GM23338 (cell line): ENCODE measurements at regions not wholly inside any gene's neighbourhood (a gene's known extent, or its start where the extent isn't known, plus 50 kb on each side); places are given as distances from the start of the nearest gene placed in this dataset.

Experiments used
- ATAC-seq: fragments of 200-7000 bp; cut with Tn5 transposase; 3 replicates; pipeline ENCODE4 v1.9.1; 2020
- DNase-seq: peaks from one replicate; pipeline ENCODE4 v3.0.0-alpha.2; 2015; ENCODE audit warnings: low spot score
- H2AFZ ChIP-seq: fragments of 200-600 bp; sonication (generic); 2 replicates; pipeline ENCODE4 v1.8.0; 2016; ENCODE audit warnings: antibody characterized with exemption, mild to moderate bottlenecking, moderate library complexity
- H3F3A ChIP-seq: fragments of 200-600 bp; sonication (generic); replicated peaks from 2 replicates; pipeline ENCODE4 v1.8.0; 2017; ENCODE audit warnings: antibody characterized with exemption, mixed run types, low read depth
- H3K27ac ChIP-seq: fragments of 200-600 bp; sonication (generic); 2 replicates; pipeline ENCODE4 v1.6.1; 2016; ENCODE audit warnings: low read depth
- H3K27me3 ChIP-seq: fragments of 200-600 bp; sonication (generic); 2 replicates; pipeline ENCODE4 v1.8.0; 2016; ENCODE audit warnings: mild to moderate bottlenecking, mixed run types, moderate library complexity; ENCODE audit not compliant: insufficient read depth
- H3K36me3 ChIP-seq: fragments of 200-600 bp; sonication (generic); 2 replicates; pipeline ENCODE4 v1.8.0; 2016; ENCODE audit warnings: mild to moderate bottlenecking; ENCODE audit not compliant: insufficient read depth
- H3K4me1 ChIP-seq: fragments of 200-600 bp; sonication (generic); 2 replicates; pipeline ENCODE4 v1.8.0; 2016; ENCODE audit warnings: mild to moderate bottlenecking, moderate library complexity; ENCODE audit not compliant: insufficient read depth
- H3K4me2 ChIP-seq: fragments of 200-600 bp; sonication (generic); 2 replicates; pipeline ENCODE4 v1.7.1; 2017; ENCODE audit warnings: mixed run types
- H3K4me3 ChIP-seq: fragments of 200-600 bp; sonication (generic); 2 replicates; pipeline ENCODE4 v1.6.1; 2016; ENCODE audit warnings: mixed run types
- H3K79me2 ChIP-seq: fragments of 200-600 bp; sonication (generic); replicated peaks from 2 replicates; pipeline ENCODE4 v1.8.0; 2017; ENCODE audit warnings: mild to moderate bottlenecking; ENCODE audit not compliant: insufficient read depth
- H3K9me2 ChIP-seq: fragments of 200-600 bp; sonication (generic); 2 replicates; pipeline ENCODE4 v1.8.0; 2017; ENCODE audit not compliant: insufficient read depth
- H4K20me1 ChIP-seq: fragments of 200-600 bp; sonication (generic); replicated peaks from 2 replicates; pipeline ENCODE4 v1.8.0; 2017; ENCODE audit warnings: mild to moderate bottlenecking; ENCODE audit not compliant: insufficient read depth
- H3K27ac Mint-ChIP-seq: 2 replicates; pipeline ENCODE4 v1.8.0; 2020; ENCODE audit warnings: inconsistent platforms, mild to moderate bottlenecking, moderate library complexity, mixed read lengths
- H3K27me3 Mint-ChIP-seq: 3 replicates; pipeline ENCODE4 v1.8.0; 2022; ENCODE audit warnings: low read depth, mild to moderate bottlenecking, moderate library complexity, mixed read lengths, inconsistent platforms; ENCODE audit not compliant: insufficient read depth, poor library complexity
- H3K36me3 Mint-ChIP-seq: 3 replicates; pipeline ENCODE4 v1.8.0; 2021; ENCODE audit warnings: low read depth, mild to moderate bottlenecking, inconsistent platforms, moderate library complexity, mixed read lengths
- H3K4me1 Mint-ChIP-seq: 3 replicates; pipeline ENCODE4 v1.8.0; 2020; ENCODE audit warnings: mild to moderate bottlenecking, inconsistent platforms, mixed read lengths
- H3K4me3 Mint-ChIP-seq: 3 replicates; pipeline ENCODE4 v1.8.0; 2021; ENCODE audit warnings: moderate library complexity, mild to moderate bottlenecking, inconsistent platforms, mixed read lengths
- H3K9me3 Mint-ChIP-seq: 3 replicates; pipeline ENCODE4 v1.8.0; 2020; ENCODE audit warnings: moderate library complexity, mild to moderate bottlenecking, inconsistent platforms, mixed read lengths
- CREB1 ChIP-seq: fragments of 250-450 bp; sonication (Bioruptor Pico); IDR thresholded peaks from 2 replicates; pipeline ENCODE4 v1.5.0; 2020; ENCODE audit warnings: low read depth, mild to moderate bottlenecking, moderate library complexity
- EZH2 ChIP-seq: fragments of 200-600 bp; sonication (generic); IDR thresholded peaks from one replicate; pipeline ENCODE4 v1.8.0; 2017; ENCODE audit warnings: antibody characterized with exemption, mild to moderate bottlenecking, low read depth; ENCODE audit not compliant: unreplicated experiment
- EZH2phosphoT487 ChIP-seq: fragments of 200-600 bp; sonication (generic); IDR thresholded peaks from one replicate; pipeline ENCODE4 v1.8.1; 2018; ENCODE audit warnings: antibody characterized with exemption; ENCODE audit not compliant: unreplicated experiment
- JUNB ChIP-seq: IDR thresholded peaks from one replicate; pipeline ENCODE4 v1.6.1; 2016; ENCODE audit warnings: antibody characterized with exemption; ENCODE audit not compliant: unreplicated experiment
- NANOG ChIP-seq: IDR thresholded peaks from 2 replicates; pipeline ENCODE4 v1.6.1; 2016; ENCODE audit warnings: antibody characterized with exemption, borderline replicate concordance
- POLR2AphosphoS5 ChIP-seq: IDR thresholded peaks from 2 replicates; pipeline ENCODE4 v1.6.1; 2016; ENCODE audit warnings: antibody characterized with exemption, low read depth
- REST ChIP-seq: IDR thresholded peaks from one replicate; pipeline ENCODE4 v1.6.1; 2018; ENCODE audit warnings: antibody characterized with exemption; ENCODE audit not compliant: unreplicated experiment
- STAT1 ChIP-seq: IDR thresholded peaks from one replicate; pipeline ENCODE4 v1.6.1; 2016; ENCODE audit warnings: antibody characterized with exemption; ENCODE audit not compliant: unreplicated experiment
- ZNF114 ChIP-seq: fragments of 250-450 bp; sonication (Bioruptor Pico); IDR thresholded peaks from 2 replicates; pipeline ENCODE4 v1.5.0; 2020; ENCODE audit warnings: mild to moderate bottlenecking, moderate library complexity
- ZNF331 ChIP-seq: fragments of 250-450 bp; sonication (Bioruptor Pico); IDR thresholded peaks from 2 replicates; pipeline ENCODE4 v1.5.0; 2020; ENCODE audit warnings: low read depth, mild to moderate bottlenecking, moderate library complexity
- TF ChIP-seq, protein P1 (sequence below): IDR thresholded peaks from 2 replicates; pipeline ENCODE4 v1.6.1; 2016; ENCODE audit warnings: antibody characterized with exemption

- no peaks in the 10 kb centered on the region for H3F3A ChIP-seq
- no peaks in the 10 kb centered on the region for H4K20me1 ChIP-seq
- no peak overlapping the region for H3K4me3 ChIP-seq
- no peak overlapping the region for H3K4me2 ChIP-seq
- no peaks in the 10 kb centered on the region for H3K36me3 ChIP-seq
- ATAC-seq (no peak), DNase-seq (no peak)
- H3K4me1 Mint-ChIP-seq, result no peaks in the 10 kb centered on the region
- no peak overlapping the region for H2AFZ ChIP-seq
- H3K27me3 Mint-ChIP-seq, result no peaks in the 10 kb centered on the region
- no peaks in the 10 kb centered on the region for H3K79me2 ChIP-seq
- no peak overlapping the region for H3K4me3 Mint-ChIP-seq
- H3K4me1 ChIP-seq, result no peaks in the 10 kb centered on the region
- H3K9me3 Mint-ChIP-seq, result no peaks in the 10 kb centered on the region
- H3K27ac Mint-ChIP-seq, result no peak overlapping the region
- no peaks in the 10 kb centered on the region for H3K27me3 ChIP-seq
- TF ChIP-seq ZNF114 (CRISPR knock-in tag) (no peak), EZH2 (no peak), ZNF331 (no peak), CREB1 (CRISPR knock-in tag) (no peak), POLR2AphosphoS5 (no peak), NANOG (no peak), JUNB (no peak)
- TF ChIP-seq, protein P1, sequence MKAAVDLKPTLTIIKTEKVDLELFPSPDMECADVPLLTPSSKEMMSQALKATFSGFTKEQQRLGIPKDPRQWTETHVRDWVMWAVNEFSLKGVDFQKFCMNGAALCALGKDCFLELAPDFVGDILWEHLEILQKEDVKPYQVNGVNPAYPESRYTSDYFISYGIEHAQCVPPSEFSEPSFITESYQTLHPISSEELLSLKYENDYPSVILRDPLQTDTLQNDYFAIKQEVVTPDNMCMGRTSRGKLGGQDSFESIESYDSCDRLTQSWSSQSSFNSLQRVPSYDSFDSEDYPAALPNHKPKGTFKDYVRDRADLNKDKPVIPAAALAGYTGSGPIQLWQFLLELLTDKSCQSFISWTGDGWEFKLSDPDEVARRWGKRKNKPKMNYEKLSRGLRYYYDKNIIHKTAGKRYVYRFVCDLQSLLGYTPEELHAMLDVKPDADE, result no peak
- H3K36me3 Mint-ChIP-seq, result no peaks in the 10 kb centered on the region
- no peak overlapping the region for H3K27ac ChIP-seq
- no peaks in the 10 kb centered on the region for H3K9me2 ChIP-seq
These were observed 1054.2 kb upstream of the CRIM1 start for GRCh38 chr2:35301369-35301768.

DNA sequence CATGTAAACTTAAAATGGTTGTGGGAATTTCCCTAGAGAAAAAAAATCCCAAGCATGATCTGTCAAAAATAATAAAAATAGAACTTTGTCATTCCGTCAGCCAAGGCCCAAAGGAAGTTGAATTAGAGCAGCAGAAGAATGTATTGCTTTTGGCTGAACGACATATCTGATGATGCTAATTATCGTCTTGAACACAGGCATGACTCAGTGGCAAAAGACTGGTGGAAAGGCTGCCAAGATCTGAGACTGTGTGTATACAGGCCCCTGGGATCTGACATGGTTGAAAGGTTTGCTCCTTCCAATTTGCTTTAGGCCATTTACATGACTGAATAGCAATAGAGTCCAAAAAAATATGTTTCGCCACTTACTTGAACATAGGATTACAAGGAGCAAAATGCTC is 1057.1 kb upstream of the CRIM1 start:
- no peaks in the 10 kb centered on the region for H3K27me3 ChIP-seq
- H3K4me1 ChIP-seq, result no peaks in the 10 kb centered on the region
- H3F3A ChIP-seq, result no peaks in the 10 kb centered on the region
- DNase-seq, result no peak
- no peak overlapping the region for H3K4me2 ChIP-seq
- Mint-ChIP-seq H3K4me1 (peaks cover under 1% of the 10 kb centered on the region; the same call in 1 of the 3 replicates), H3K4me3 (no peak overlapping the region), H3K9me3 (no peaks in the 10 kb centered on the region), H3K27ac (no peak overlapping the region), H3K36me3 (no peaks in the 10 kb centered on the region), H3K27me3 (no peaks in the 10 kb centered on the region)
- H3K79me2 ChIP-seq, result no peaks in the 10 kb centered on the region
- H3K4me3 ChIP-seq, result no peak overlapping the region
- H3K9me2 ChIP-seq, result no peaks in the 10 kb centered on the region; the same call in 1 of the 2 replicates
- ATAC-seq, result no peak
- H3K27ac ChIP-seq, result no peak overlapping the region
- H2AFZ ChIP-seq, result no peak overlapping the region
- H3K36me3 ChIP-seq, result no peaks in the 10 kb centered on the region
- TF ChIP-seq EZH2phosphoT487 (no peak), STAT1 (no peak), REST (no peak), ZNF331 (no peak), EZH2 (no peak), JUNB (no peak)
- TF ChIP-seq, protein P1, result no peak
- H4K20me1 ChIP-seq, result no peaks in the 10 kb centered on the region
